ENCODE measurements at regions not wholly inside any gene's neighbourhood (a gene's known extent, or its start where the extent isn't known, plus 50 kb on each side); places are given as distances from the start of the nearest gene placed in this dataset.
A peak's percentile ranks its signal among the peaks of the same experiment; 100 is the strongest.

DNA sequence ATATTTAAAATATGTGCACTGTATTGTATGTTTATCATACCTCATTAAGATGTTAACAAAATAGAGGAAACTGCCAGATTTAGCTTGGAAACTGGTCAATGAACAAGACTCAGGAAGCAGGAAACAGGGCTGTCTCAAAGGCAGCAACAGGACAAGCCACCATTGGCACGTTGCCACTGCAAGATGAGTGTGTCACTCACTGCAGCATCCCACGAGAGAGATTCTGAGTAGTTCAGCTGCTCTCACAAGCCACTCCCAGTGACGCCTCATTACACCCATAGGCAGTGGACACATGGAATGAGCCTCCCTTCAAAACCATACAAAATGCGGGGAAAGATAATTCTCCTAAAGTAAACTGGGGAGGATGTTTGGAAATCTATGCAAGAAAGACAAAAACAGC, 181.9 kb upstream of the DLGAP1 start:
- Histone ChIP-seq H3K36me3 (ENCODE audit: insufficient read depth, low read length, poor library complexity, severe bottlenecking) (no peaks in the 10 kb centered on the region), H3K27ac (ENCODE audit: low read depth, low read length, poor library complexity, severe bottlenecking) (no peak overlapping the region), H3K9me3 (ENCODE audit: low read depth, low read length, poor library complexity, severe bottlenecking) (no peaks in the 10 kb centered on the region), H3K27me3 (replicated peaks; ENCODE audit: insufficient read depth, low read depth, low read length, poor library complexity) (peaks cover 9% of the 10 kb centered on the region), H3K4me3 (ENCODE audit: low read depth, low read length, poor library complexity, severe bottlenecking) (no peak overlapping the region), H3K4me1 (ENCODE audit: insufficient read depth, low read length, poor library complexity, severe bottlenecking) (peaks cover 6% of the 10 kb centered on the region)
- BruUV-seq (replicated peaks) = no TSS peak
- POLR2A ChIA-PET (ENCODE audit: low non-redundant PET) = no interaction called here
- intact Hi-C loops (cut with micrococcal nuclease; ENCODE audit: unreplicated experiment) = no loop called here
- peak; percentile 73 for DNase-seq (ENCODE audit: low spot score)
- CTCF ChIA-PET = no interaction called here
- no peak for TF ChIP-seq EZH2 (IDR thresholded peaks at IDR 0.05; ENCODE audit: borderline replicate concordance, low read depth, low read length, poor library complexity, severe bottlenecking)
- TF ChIP-seq, protein P1, sequence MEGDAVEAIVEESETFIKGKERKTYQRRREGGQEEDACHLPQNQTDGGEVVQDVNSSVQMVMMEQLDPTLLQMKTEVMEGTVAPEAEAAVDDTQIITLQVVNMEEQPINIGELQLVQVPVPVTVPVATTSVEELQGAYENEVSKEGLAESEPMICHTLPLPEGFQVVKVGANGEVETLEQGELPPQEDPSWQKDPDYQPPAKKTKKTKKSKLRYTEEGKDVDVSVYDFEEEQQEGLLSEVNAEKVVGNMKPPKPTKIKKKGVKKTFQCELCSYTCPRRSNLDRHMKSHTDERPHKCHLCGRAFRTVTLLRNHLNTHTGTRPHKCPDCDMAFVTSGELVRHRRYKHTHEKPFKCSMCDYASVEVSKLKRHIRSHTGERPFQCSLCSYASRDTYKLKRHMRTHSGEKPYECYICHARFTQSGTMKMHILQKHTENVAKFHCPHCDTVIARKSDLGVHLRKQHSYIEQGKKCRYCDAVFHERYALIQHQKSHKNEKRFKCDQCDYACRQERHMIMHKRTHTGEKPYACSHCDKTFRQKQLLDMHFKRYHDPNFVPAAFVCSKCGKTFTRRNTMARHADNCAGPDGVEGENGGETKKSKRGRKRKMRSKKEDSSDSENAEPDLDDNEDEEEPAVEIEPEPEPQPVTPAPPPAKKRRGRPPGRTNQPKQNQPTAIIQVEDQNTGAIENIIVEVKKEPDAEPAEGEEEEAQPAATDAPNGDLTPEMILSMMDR (conservative IDR thresholded peaks at IDR 0.05; ENCODE audit: low read depth, low read length) = no peak

DNA sequence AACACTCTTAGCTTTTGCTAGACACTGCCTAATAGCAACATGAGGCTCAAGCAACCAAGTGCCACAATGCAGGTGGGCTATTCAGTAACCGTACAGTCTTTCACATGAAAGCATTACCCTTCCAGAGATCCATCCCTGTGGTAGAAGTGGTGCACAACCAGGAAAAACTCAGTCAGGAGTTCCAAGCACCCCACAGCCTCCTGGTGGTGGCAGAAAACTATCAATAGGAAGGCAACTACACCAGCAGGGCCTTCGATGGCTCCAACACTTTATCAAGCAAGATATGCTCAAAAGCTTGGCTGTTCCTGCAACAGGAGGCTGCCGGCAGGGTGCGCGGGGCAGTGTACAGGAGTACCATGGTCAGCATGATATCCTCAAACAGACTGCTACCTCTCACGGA, 176.1 kb upstream of the DLGAP1 start:
- POLR2A ChIA-PET (ENCODE audit: low non-redundant PET) = no interaction called here
- peaks cover 11% of the 10 kb centered on the region for H3K27me3 ChIP-seq (replicated peaks; ENCODE audit: insufficient read depth, low read depth, low read length, poor library complexity)
- intact Hi-C loops (cut with micrococcal nuclease; ENCODE audit: unreplicated experiment) = no loop called here

DNA sequence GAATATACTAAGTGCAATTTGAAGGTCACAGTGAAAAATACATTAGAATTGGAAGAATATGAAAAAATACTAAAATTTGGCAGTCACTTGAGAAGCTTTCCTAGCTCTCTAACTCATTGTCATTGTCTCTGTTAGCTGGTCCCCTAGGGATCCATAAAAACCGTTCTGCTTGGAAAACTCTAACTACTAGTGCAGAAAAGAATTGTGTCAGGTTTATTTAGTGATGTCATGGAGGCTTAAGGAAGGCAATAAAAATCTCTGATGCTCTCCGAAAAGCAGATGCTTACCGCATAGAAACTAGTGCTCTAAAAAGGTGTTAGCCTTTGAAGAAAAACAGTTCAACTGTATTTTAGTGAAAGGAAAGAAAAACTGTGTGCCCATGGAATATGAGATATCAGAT, 150.1 kb upstream of the DLGAP1 start:
- no peak overlapping the region for H3K4me3 ChIP-seq (ENCODE audit: low read depth, low read length, poor library complexity, severe bottlenecking)
- no peaks in the 10 kb centered on the region for H3K9me3 ChIP-seq (ENCODE audit: low read depth, low read length, poor library complexity, severe bottlenecking)
- peak; percentile 84 for DNase-seq (ENCODE audit: low spot score)
- POLR2A ChIA-PET (ENCODE audit: low non-redundant PET) = no interaction called here
- no peaks in the 10 kb centered on the region for H3K4me1 ChIP-seq (ENCODE audit: insufficient read depth, low read length, poor library complexity, severe bottlenecking)
- TF ChIP-seq EZH2 (IDR thresholded peaks at IDR 0.05; ENCODE audit: borderline replicate concordance, low read depth, low read length, poor library complexity, severe bottlenecking) = no peak
- TF ChIP-seq, protein P1 (conservative IDR thresholded peaks at IDR 0.05; ENCODE audit: low read depth, low read length) = no peak
- no peak overlapping the region for H3K27ac ChIP-seq (ENCODE audit: low read depth, low read length, poor library complexity, severe bottlenecking)
- intact Hi-C loops (cut with micrococcal nuclease; ENCODE audit: unreplicated experiment) = no loop called here
- no peaks in the 10 kb centered on the region for H3K36me3 ChIP-seq (ENCODE audit: insufficient read depth, low read length, poor library complexity, severe bottlenecking)
- H3K27me3 ChIP-seq (replicated peaks; ENCODE audit: insufficient read depth, low read depth, low read length, poor library complexity) = peaks cover 27% of the 10 kb centered on the region
- CTCF ChIA-PET = no interaction called here
- BruUV-seq (replicated peaks) = no TSS peak

More for the DNA sequence above, 176.1 kb upstream of the DLGAP1 start:
- Histone ChIP-seq H3K27ac (ENCODE audit: low read depth, low read length, poor library complexity, severe bottlenecking) (no peak overlapping the region), H3K4me1 (ENCODE audit: insufficient read depth, low read length, poor library complexity, severe bottlenecking) (no peaks in the 10 kb centered on the region), H3K9me3 (ENCODE audit: low read depth, low read length, poor library complexity, severe bottlenecking) (no peaks in the 10 kb centered on the region), H3K4me3 (ENCODE audit: low read depth, low read length, poor library complexity, severe bottlenecking) (no peak overlapping the region), H3K36me3 (ENCODE audit: insufficient read depth, low read length, poor library complexity, severe bottlenecking) (no peaks in the 10 kb centered on the region)
- no TSS peak for BruUV-seq (replicated peaks)
- DNase-seq (ENCODE audit: low spot score) = no peak
- TF ChIP-seq, protein P1 (conservative IDR thresholded peaks at IDR 0.05; ENCODE audit: low read depth, low read length) = no peak
- TF ChIP-seq EZH2 (IDR thresholded peaks at IDR 0.05; ENCODE audit: borderline replicate concordance, low read depth, low read length, poor library complexity, severe bottlenecking) = no peak
- CTCF ChIA-PET = no interaction called here
